MM.1S (cell line): ENCODE measurements at regions not wholly inside any gene's neighbourhood (a gene's known extent, or its start where the extent isn't known, plus 50 kb on each side); places are given as distances from the start of the nearest gene placed in this dataset.

ENCODE experiments used
- DNase-seq: peaks from one replicate; pipeline ENCODE4 v3.0.0-alpha.2; 2015
- H2AFZ ChIP-seq: fragments of 300-600 bp; sonication (generic); 2 replicates; pipeline ENCODE4 v1.6.0; 2016; ENCODE audit warnings: antibody characterized with exemption, low read length
- H3F3A ChIP-seq: fragments of 300-600 bp; sonication (generic); 2 replicates; pipeline ENCODE4 v1.6.1; 2016; ENCODE audit warnings: mild to moderate bottlenecking, antibody characterized with exemption, low read length, moderate library complexity, mixed read lengths; ENCODE audit not compliant: insufficient read depth
- H3K27ac ChIP-seq: fragments of 300-600 bp; sonication (generic); 2 replicates; pipeline ENCODE4 v1.5.1; 2016; ENCODE audit warnings: mild to moderate bottlenecking, low read length
- H3K27me3 ChIP-seq: fragments of 300-600 bp; sonication (generic); replicated peaks from 2 replicates; pipeline ENCODE4 v1.6.0; 2016; ENCODE audit warnings: low read length; ENCODE audit not compliant: insufficient read depth
- H3K36me3 ChIP-seq: fragments of 300-600 bp; sonication (generic); replicated peaks from 2 replicates; pipeline ENCODE4 v1.6.1; 2016; ENCODE audit warnings: mild to moderate bottlenecking, low read length, mixed read lengths; ENCODE audit not compliant: insufficient read depth
- H3K4me1 ChIP-seq: fragments of 300-600 bp; sonication (generic); 2 replicates; pipeline ENCODE4 v1.6.1; 2016; ENCODE audit warnings: low read length, mixed read lengths
- H3K4me2 ChIP-seq: fragments of 300-600 bp; sonication (generic); 2 replicates; pipeline ENCODE4 v1.6.0; 2016; ENCODE audit warnings: low read depth, low read length
- H3K4me3 ChIP-seq: fragments of 300-600 bp; sonication (generic); 2 replicates; pipeline ENCODE4 v1.5.1; 2016; ENCODE audit warnings: low read length, mixed read lengths
- H3K79me2 ChIP-seq: fragments of 300-600 bp; sonication (generic); 2 replicates; pipeline ENCODE4 v1.6.1; 2016; ENCODE audit warnings: mixed run types, low read length, mixed read lengths
- H3K9ac ChIP-seq: fragments of 300-600 bp; sonication (generic); 2 replicates; pipeline ENCODE4 v1.6.1; 2016; ENCODE audit warnings: low read length, mixed read lengths
- H3K9me2 ChIP-seq: fragments of 300-600 bp; sonication (generic); replicated peaks from 2 replicates; pipeline ENCODE4 v1.6.1; 2016; ENCODE audit warnings: mild to moderate bottlenecking, low read length, mixed read lengths; ENCODE audit not compliant: insufficient read depth
- H3K9me3 ChIP-seq: fragments of 300-600 bp; sonication (generic); replicated peaks from 2 replicates; pipeline ENCODE4 v1.6.1; 2016; ENCODE audit warnings: mild to moderate bottlenecking, low read length, mixed read lengths; ENCODE audit not compliant: insufficient read depth
- H4K20me1 ChIP-seq: fragments of 300-600 bp; sonication (generic); 2 replicates; pipeline ENCODE4 v1.6.1; 2016; ENCODE audit warnings: mild to moderate bottlenecking, low read length, moderate library complexity, mixed read lengths; ENCODE audit not compliant: insufficient read depth
- EZH2 ChIP-seq: fragments of 300-600 bp; sonication (generic); optimal IDR thresholded peaks from 2 replicates; pipeline ENCODE3; 2017; ENCODE audit warnings: low read depth, mild to moderate bottlenecking, antibody characterized with exemption, low read length, mixed read lengths
- EZH2phosphoT487 ChIP-seq: fragments of 300-600 bp; sonication (generic); IDR thresholded peaks from 2 replicates; pipeline ENCODE4 v1.6.1; 2018; ENCODE audit warnings: antibody characterized with exemption, low read length
- TF ChIP-seq, protein P1 (sequence below): fragments of 300-600 bp; sonication (generic); IDR thresholded peaks from 2 replicates; pipeline ENCODE4 v1.5.1; 2016; ENCODE audit warnings: antibody characterized with exemption, low read length, mixed read lengths

DNA sequence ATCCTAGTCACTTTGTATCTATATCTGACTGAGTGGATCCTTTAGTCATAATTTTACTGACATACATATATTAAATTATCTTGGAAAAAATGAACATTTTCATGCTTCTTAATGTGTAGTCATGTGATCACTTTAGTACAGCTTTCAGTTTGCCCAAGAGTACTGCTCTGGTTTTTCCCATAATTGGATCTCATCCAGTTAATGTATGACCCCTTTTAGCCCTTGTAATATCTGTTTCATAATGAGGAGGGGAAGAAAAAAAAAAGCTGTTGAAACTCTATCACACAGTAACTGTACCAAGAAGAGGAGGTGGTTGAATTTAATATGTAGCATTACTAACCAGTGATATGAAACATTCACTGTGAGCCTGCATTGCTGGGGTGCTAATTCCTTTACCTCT, 328.7 kb downstream of the PTPRC start:
- Histone ChIP-seq H3K79me2 (no peaks in the 10 kb centered on the region), H3K9me2 (no peaks in the 10 kb centered on the region), H3K27ac (no peak overlapping the region), H3K36me3 (no peaks in the 10 kb centered on the region), H3K27me3 (no peaks in the 10 kb centered on the region), H3K4me1 (no peaks in the 10 kb centered on the region), H3K4me3 (no peak overlapping the region), H4K20me1 (no peaks in the 10 kb centered on the region), H2AFZ (no peak overlapping the region), H3K4me2 (no peak overlapping the region), H3K9ac (no peak overlapping the region), H3K9me3 (no peaks in the 10 kb centered on the region), H3F3A (no peaks in the 10 kb centered on the region)
- no peak for TF ChIP-seq EZH2phosphoT487
- TF ChIP-seq, protein P1, sequence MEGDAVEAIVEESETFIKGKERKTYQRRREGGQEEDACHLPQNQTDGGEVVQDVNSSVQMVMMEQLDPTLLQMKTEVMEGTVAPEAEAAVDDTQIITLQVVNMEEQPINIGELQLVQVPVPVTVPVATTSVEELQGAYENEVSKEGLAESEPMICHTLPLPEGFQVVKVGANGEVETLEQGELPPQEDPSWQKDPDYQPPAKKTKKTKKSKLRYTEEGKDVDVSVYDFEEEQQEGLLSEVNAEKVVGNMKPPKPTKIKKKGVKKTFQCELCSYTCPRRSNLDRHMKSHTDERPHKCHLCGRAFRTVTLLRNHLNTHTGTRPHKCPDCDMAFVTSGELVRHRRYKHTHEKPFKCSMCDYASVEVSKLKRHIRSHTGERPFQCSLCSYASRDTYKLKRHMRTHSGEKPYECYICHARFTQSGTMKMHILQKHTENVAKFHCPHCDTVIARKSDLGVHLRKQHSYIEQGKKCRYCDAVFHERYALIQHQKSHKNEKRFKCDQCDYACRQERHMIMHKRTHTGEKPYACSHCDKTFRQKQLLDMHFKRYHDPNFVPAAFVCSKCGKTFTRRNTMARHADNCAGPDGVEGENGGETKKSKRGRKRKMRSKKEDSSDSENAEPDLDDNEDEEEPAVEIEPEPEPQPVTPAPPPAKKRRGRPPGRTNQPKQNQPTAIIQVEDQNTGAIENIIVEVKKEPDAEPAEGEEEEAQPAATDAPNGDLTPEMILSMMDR = no peak
- no peak for DNase-seq

DNA sequence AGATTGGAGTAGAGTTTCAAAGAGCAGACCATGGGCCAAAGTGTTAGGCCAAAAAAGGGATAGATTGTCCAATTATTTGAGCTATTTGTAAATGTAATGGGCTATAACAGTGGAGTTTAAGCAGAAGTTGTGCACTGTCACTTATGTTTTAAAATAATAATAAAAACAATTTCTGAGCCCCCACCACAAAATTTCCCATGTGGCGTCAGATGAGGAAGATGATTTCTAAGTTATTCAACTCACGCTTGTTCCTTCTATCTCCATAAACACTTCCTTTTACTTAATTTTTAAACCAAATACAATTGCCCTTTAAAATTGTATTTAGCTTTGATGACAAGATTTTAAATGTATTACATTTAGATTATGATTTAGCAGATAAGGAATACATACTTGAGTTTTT, 330.0 kb downstream of the PTPRC start:
- no peaks in the 10 kb centered on the region for H3K79me2 ChIP-seq
- DNase-seq = no peak
- no peak overlapping the region for H3K27ac ChIP-seq
- no peak for TF ChIP-seq EZH2
- TF ChIP-seq EZH2phosphoT487 = no peak
- TF ChIP-seq, protein P1 = no peak
- no peaks in the 10 kb centered on the region for H4K20me1 ChIP-seq
- H3K9ac ChIP-seq = no peak overlapping the region
- no peaks in the 10 kb centered on the region for H3K9me3 ChIP-seq
- no peaks in the 10 kb centered on the region for H3K9me2 ChIP-seq
- no peak overlapping the region for H3K4me2 ChIP-seq
- no peaks in the 10 kb centered on the region for H3K36me3 ChIP-seq
- H2AFZ ChIP-seq = no peak overlapping the region
- no peaks in the 10 kb centered on the region for H3F3A ChIP-seq
- H3K4me1 ChIP-seq = no peaks in the 10 kb centered on the region
- no peak overlapping the region for H3K4me3 ChIP-seq
- no peaks in the 10 kb centered on the region for H3K27me3 ChIP-seq

DNA sequence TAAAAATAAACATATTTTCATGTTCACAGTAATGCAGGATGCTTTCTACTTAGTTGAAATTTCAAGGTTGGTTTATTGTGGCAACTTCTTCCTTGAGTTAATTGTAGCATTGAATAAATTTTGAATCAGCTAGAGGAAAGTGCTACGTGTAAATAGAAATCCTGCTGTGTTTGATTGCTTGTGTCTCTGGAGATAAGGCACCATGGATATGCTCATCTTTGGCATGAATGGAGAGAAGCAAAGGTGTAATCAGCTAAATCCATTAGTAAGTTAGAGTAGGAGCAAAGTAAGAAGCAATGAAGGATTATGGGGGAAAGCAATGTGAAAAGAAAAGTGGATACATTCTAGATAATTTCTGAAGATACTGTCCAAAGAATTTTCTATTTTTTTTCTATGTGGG, 331.1 kb downstream of the PTPRC start:
- no peak overlapping the region for H3K4me2 ChIP-seq
- no peaks in the 10 kb centered on the region for H3K9me2 ChIP-seq
- H3K4me1 ChIP-seq = no peaks in the 10 kb centered on the region
- DNase-seq = no peak
- H2AFZ ChIP-seq = no peak overlapping the region
- H3K27ac ChIP-seq = no peak overlapping the region
- H3F3A ChIP-seq = no peaks in the 10 kb centered on the region
- H3K36me3 ChIP-seq = no peaks in the 10 kb centered on the region
- no peaks in the 10 kb centered on the region for H4K20me1 ChIP-seq
- H3K4me3 ChIP-seq = no peak overlapping the region
- H3K79me2 ChIP-seq = no peaks in the 10 kb centered on the region
- H3K9me3 ChIP-seq = no peaks in the 10 kb centered on the region
- TF ChIP-seq EZH2phosphoT487 = no peak
- no peak for TF ChIP-seq EZH2
- TF ChIP-seq, protein P1 = no peak
- H3K9ac ChIP-seq = no peak overlapping the region
- H3K27me3 ChIP-seq = no peaks in the 10 kb centered on the region
